ENCODE measurements at regions not wholly inside any gene's neighbourhood (a gene's known extent, or its start where the extent isn't known, plus 50 kb on each side); places are given as distances from the start of the nearest gene placed in this dataset.

DNA sequence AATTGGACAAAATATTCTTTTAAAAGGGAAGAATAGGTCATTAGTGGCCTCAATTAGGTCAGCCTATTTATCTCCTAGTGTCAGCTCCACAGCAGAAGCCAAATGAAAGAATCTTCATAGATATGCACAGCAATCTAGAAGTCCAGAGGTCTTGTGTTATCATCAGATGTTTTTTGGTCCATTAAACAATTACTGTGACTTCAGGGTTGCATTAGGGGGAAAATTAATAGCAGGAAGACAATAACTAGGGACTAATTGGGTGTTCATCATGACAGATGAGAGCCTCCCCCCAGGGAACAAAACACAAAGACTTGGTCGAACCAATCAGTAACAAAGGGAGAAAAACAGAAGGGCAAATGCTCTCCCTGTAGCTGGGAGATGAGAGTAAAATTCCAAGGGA lies 264.7 kb downstream of the PTH2R start:
- Histone ChIP-seq H3K56ac (ENCODE audit: insufficient read length, low read depth, low read length) (no peak overlapping the region), H3K4me2 (ENCODE audit: insufficient read depth, insufficient read length, low read length) (no peak overlapping the region), H2BK12ac (ENCODE audit: insufficient read length, low read depth, low read length) (no peak overlapping the region), H3K23ac (ENCODE audit: insufficient read length, low read depth, low read length) (no peak overlapping the region), H2BK5ac (ENCODE audit: insufficient read length, low read length) (no peak overlapping the region), H3K79me1 (ENCODE audit: insufficient read depth, low read depth, low read length, poor library complexity, severe bottlenecking) (no peaks in the 10 kb centered on the region), H2BK20ac (ENCODE audit: low read depth, low read length, poor library complexity, severe bottlenecking) (no peak overlapping the region), H2AFZ (ENCODE audit: low read length) (no peak overlapping the region), H4K8ac (replicated peaks; ENCODE audit: insufficient read length, low read depth, low read length) (no peak overlapping the region), H3K9me3 (ENCODE audit: control insufficient read depth, low read depth, low read length) (no peaks in the 10 kb centered on the region), H2BK15ac (ENCODE audit: low read depth, low read length) (no peak overlapping the region), H3K27ac (ENCODE audit: insufficient read length, low read depth, low read length) (no peak overlapping the region), H3K4ac (ENCODE audit: low read depth, low read length) (no peak overlapping the region), H3K18ac (ENCODE audit: insufficient read length, low read depth, low read length) (no peak overlapping the region), H4K20me1 (ENCODE audit: control insufficient read depth, insufficient read depth, insufficient read length) (no peaks in the 10 kb centered on the region), H3K9ac (ENCODE audit: extremely low read depth, insufficient read length, low read length) (no peak overlapping the region), H3K79me2 (ENCODE audit: insufficient read depth, low read length) (no peaks in the 10 kb centered on the region), H2AK5ac (ENCODE audit: insufficient read length, low read length) (no peak overlapping the region), H3K23me2 (ENCODE audit: insufficient read length, low read depth, low read length, poor library complexity, severe bottlenecking) (no peaks in the 10 kb centered on the region), H3T11ph (ENCODE audit: low read length) (no peak overlapping the region), H4K91ac (ENCODE audit: insufficient read length, low read depth, low read length) (no peak overlapping the region), H3K14ac (ENCODE audit: insufficient read depth, low read length) (no peak overlapping the region), H3K4me1 (ENCODE audit: insufficient read depth, low read length) (peaks cover 3% of the 10 kb centered on the region; the same call in 1 of the 2 replicates), H3K27me3 (ENCODE audit: insufficient read depth, low read length) (no peaks in the 10 kb centered on the region), H4K5ac (ENCODE audit: insufficient read length, low read depth, low read length) (no peak overlapping the region), H2BK120ac (ENCODE audit: low read depth, low read length, poor library complexity, severe bottlenecking) (no peak overlapping the region)
- H3K27ac Mint-ChIP-seq: peak overlapping the region in 1 of 3 experiments; percentile 4; a peak in 2 of 7 replicates
- no CpG with 5 or more reads among the region's 1 CpG for WGBS (ENCODE audit: extremely low coverage, insufficient read length, low lambda C conversion rate)
- TF ChIP-seq, protein P1, sequence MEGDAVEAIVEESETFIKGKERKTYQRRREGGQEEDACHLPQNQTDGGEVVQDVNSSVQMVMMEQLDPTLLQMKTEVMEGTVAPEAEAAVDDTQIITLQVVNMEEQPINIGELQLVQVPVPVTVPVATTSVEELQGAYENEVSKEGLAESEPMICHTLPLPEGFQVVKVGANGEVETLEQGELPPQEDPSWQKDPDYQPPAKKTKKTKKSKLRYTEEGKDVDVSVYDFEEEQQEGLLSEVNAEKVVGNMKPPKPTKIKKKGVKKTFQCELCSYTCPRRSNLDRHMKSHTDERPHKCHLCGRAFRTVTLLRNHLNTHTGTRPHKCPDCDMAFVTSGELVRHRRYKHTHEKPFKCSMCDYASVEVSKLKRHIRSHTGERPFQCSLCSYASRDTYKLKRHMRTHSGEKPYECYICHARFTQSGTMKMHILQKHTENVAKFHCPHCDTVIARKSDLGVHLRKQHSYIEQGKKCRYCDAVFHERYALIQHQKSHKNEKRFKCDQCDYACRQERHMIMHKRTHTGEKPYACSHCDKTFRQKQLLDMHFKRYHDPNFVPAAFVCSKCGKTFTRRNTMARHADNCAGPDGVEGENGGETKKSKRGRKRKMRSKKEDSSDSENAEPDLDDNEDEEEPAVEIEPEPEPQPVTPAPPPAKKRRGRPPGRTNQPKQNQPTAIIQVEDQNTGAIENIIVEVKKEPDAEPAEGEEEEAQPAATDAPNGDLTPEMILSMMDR (conservative IDR thresholded peaks at IDR 0.05): no peak
- H3K4me3 Mint-ChIP-seq: no peak overlapping the region; a peak in 1 of 5 replicates
- H3K9me3 Mint-ChIP-seq: no peaks in the 10 kb centered on the region
- DNase-seq: no peak
- H3K4me1 Mint-ChIP-seq: peaks cover 15 to 16% of the 10 kb centered on the region in 2 experiments
- no peaks in the 10 kb centered on the region for H3K36me3 Mint-ChIP-seq (ENCODE audit: insufficient read depth in 1 of 3, low read depth in 3 of 3)
- peaks cover 2% of the 10 kb centered on the region; the same call in 1 of the 2 replicates for H3K27me3 Mint-ChIP-seq (ENCODE audit: low read depth)

All from H9 (cell line).